Hematopoietic multipotent progenitor cell treated with erythropoietin and hydrocortisone succinate and interleukin-3 and kit ligand, for 4 days (in vitro differentiated cells): ENCODE measurements at regions not wholly inside any gene's neighbourhood (a gene's known extent, or its start where the extent isn't known, plus 50 kb on each side); places are given as distances from the start of the nearest gene placed in this dataset.
"Not testable (repeated sequence)": the region's sequence is repeated elsewhere in the genome, so short reads cannot be mapped to it uniquely, and the experiment has no call there.

Experiments used
- DNase-seq: peaks from one replicate; pipeline ENCODE4 v3.0.0-alpha.2; 2015

GRCh38 chr15:35937380-35937779, 391.4 kb upstream of the DPH6 start:
- DNase-seq, result no peak

GRCh38 chr15:35944945-35945585, 399.1 kb upstream of the DPH6 start:
- no peak for DNase-seq

- no peak for DNase-seq
These were observed 407.5 kb upstream of the DPH6 start for GRCh38 chr15:35953424-35953823.

- DNase-seq, result no peak
These were observed 410.1 kb upstream of the DPH6 start for GRCh38 chr15:35956056-35956455.

- no peak for DNase-seq
These were observed 412.1 kb upstream of the DPH6 start for GRCh38 chr15:35958021-35958420.

- no peak for DNase-seq
These were observed 413.0 kb upstream of the DPH6 start for GRCh38 chr15:35958975-35959374.

- no peak for DNase-seq
These were observed 417.4 kb upstream of the DPH6 start for GRCh38 chr15:35963326-35963725.

GRCh38 chr15:35966781-35967180, 420.8 kb upstream of the DPH6 start:
- no peak for DNase-seq

- not testable (repeated sequence) for DNase-seq
These were observed 422.0 kb upstream of the DPH6 start for GRCh38 chr15:35967968-35968367.

GRCh38 chr15:35973029-35973428, 427.1 kb upstream of the DPH6 start:
- DNase-seq, result no peak

GRCh38 chr15:35974052-35974451, 428.1 kb upstream of the DPH6 start:
- no peak for DNase-seq

- DNase-seq, result no peak
These were observed 430.0 kb upstream of the DPH6 start for GRCh38 chr15:35975941-35976340.

GRCh38 chr15:35979608-35980007, 433.6 kb upstream of the DPH6 start:
- no peak for DNase-seq

- DNase-seq, result no peak
These were observed 434.8 kb upstream of the DPH6 start for GRCh38 chr15:35980719-35981118.

GRCh38 chr15:35986191-35986721, 440.3 kb upstream of the DPH6 start:
- DNase-seq, result no peak

GRCh38 chr15:35987056-35987455, 441.1 kb upstream of the DPH6 start:
- DNase-seq, result no peak

- DNase-seq, result no peak
These were observed 445.4 kb upstream of the DPH6 start for GRCh38 chr15:35991386-35991785.

GRCh38 chr15:35992791-35993190, 446.8 kb upstream of the DPH6 start:
- no peak for DNase-seq

- DNase-seq, result no peak
These were observed 447.2 kb upstream of the DPH6 start for GRCh38 chr15:35993196-35993595.

- no peak for DNase-seq
These were observed 448.9 kb upstream of the DPH6 start for GRCh38 chr15:35994876-35995275.

GRCh38 chr15:35998663-35999602, 453.0 kb upstream of the DPH6 start:
- no peak for DNase-seq

GRCh38 chr15:36004891-36005490, 459.0 kb upstream of the DPH6 start:
- no peak for DNase-seq

- DNase-seq, result no peak
These were observed 459.6 kb upstream of the DPH6 start for GRCh38 chr15:36005542-36005941.

- no peak for DNase-seq
These were observed 461.7 kb upstream of the DPH6 start for GRCh38 chr15:36007699-36008098.
